Mesendoderm (in vitro differentiated cells): ENCODE measurements at regions not wholly inside any gene's neighbourhood (a gene's known extent, or its start where the extent isn't known, plus 50 kb on each side); places are given as distances from the start of the nearest gene placed in this dataset.

ENCODE experiments used
- DNase-seq: peaks from one replicate; pipeline ENCODE4 v3.0.0; 2013
- H2AK5ac ChIP-seq: 2 replicates; pipeline ENCODE4 v1.6.1; 2013; ENCODE audit warnings: low read length, inconsistent platforms
- H2BK120ac ChIP-seq: 2 replicates; pipeline ENCODE4 v1.6.1; 2013; ENCODE audit warnings: low read depth, mild to moderate bottlenecking, low read length, moderate library complexity, mixed read lengths
- H2BK15ac ChIP-seq: replicated peaks from 2 replicates; pipeline ENCODE4 v1.6.1; 2013; ENCODE audit warnings: low read depth, mild to moderate bottlenecking, moderate library complexity
- H2BK5ac ChIP-seq: 2 replicates; pipeline ENCODE4 v1.6.1; 2013; ENCODE audit warnings: low read length, inconsistent platforms
- H3K18ac ChIP-seq: 2 replicates; pipeline ENCODE4 v1.6.1; 2013; ENCODE audit warnings: mild to moderate bottlenecking, low read length, mixed read lengths
- H3K23ac ChIP-seq: one replicate; pipeline ENCODE4 v1.6.1; 2013; ENCODE audit warnings: low read length
- H3K27ac ChIP-seq: 2 replicates; pipeline ENCODE4 v1.5.1; 2013; ENCODE audit warnings: low read depth, mild to moderate bottlenecking, inconsistent platforms, low read length, moderate library complexity
- H3K27me3 ChIP-seq: 2 replicates; pipeline ENCODE4 v1.6.1; 2013; ENCODE audit warnings: low read length, control low read depth, mild to moderate bottlenecking, inconsistent platforms; ENCODE audit not compliant: insufficient read depth, poor library complexity
- H3K36me3 ChIP-seq: 2 replicates; pipeline ENCODE4 v1.6.1; 2013; ENCODE audit warnings: low read length, inconsistent platforms; ENCODE audit not compliant: control insufficient read depth, insufficient read depth
- H3K4ac ChIP-seq: one replicate; pipeline ENCODE4 v1.6.1; 2013; ENCODE audit warnings: low read depth, mild to moderate bottlenecking, low read length, moderate library complexity
- H3K4me1 ChIP-seq: 2 replicates; pipeline ENCODE4 v1.6.1; 2013; ENCODE audit warnings: low read depth, low read length, inconsistent platforms; ENCODE audit not compliant: control insufficient read depth
- H3K4me2 ChIP-seq: 2 replicates; pipeline ENCODE4 v1.6.1; 2013; ENCODE audit warnings: low read length
- H3K4me3 ChIP-seq: 2 replicates; pipeline ENCODE4 v1.5.1; 2013; ENCODE audit warnings: mild to moderate bottlenecking, low read length
- H3K56ac ChIP-seq: one replicate; pipeline ENCODE4 v1.6.1; 2013; ENCODE audit warnings: low read length
- H3K79me1 ChIP-seq: 2 replicates; pipeline ENCODE4 v1.6.1; 2013; ENCODE audit warnings: low read length, inconsistent platforms
- H3K79me2 ChIP-seq: 2 replicates; pipeline ENCODE4 v1.6.1; 2013; ENCODE audit warnings: mild to moderate bottlenecking, low read length; ENCODE audit not compliant: control insufficient read depth, insufficient read depth
- H3K9ac ChIP-seq: 2 replicates; pipeline ENCODE4 v1.6.1; 2013; ENCODE audit warnings: low read length, inconsistent platforms
- H4K5ac ChIP-seq: one replicate; pipeline ENCODE4 v1.6.1; 2013; ENCODE audit warnings: low read length
- H4K8ac ChIP-seq: one replicate; pipeline ENCODE4 v1.6.1; 2013; ENCODE audit warnings: low read depth, mild to moderate bottlenecking, control low read depth, low read length, moderate library complexity
- WGBS: extraction: QIAGEN DNeasy Blood & Tissue Kit; methylation state at CpG from one replicate; pipeline ENCODE4 v1.1.7; 2013; ENCODE audit warnings: low lambda C conversion rate, missing lambda C conversion rate; ENCODE audit not compliant: insufficient coverage; ENCODE audit errors: extremely low coverage; 5-methylcytosine and 5-hydroxymethylcytosine counted together

- Histone ChIP-seq H3K18ac (no peak overlapping the region), H3K4me2 (no peak overlapping the region), H3K4me3 (no peak overlapping the region), H2AK5ac (no peak overlapping the region), H3K27me3 (no peaks in the 10 kb centered on the region), H3K4me1 (no peaks in the 10 kb centered on the region), H2BK5ac (no peak overlapping the region), H2BK120ac (no peak overlapping the region), H3K9ac (no peak overlapping the region), H3K79me2 (no peaks in the 10 kb centered on the region), H3K56ac (no peak overlapping the region), H4K8ac (no peak overlapping the region), H3K79me1 (no peaks in the 10 kb centered on the region), H3K4ac (no peak overlapping the region), H2BK15ac (no peak overlapping the region), H3K23ac (no peak overlapping the region), H3K36me3 (no peaks in the 10 kb centered on the region), H3K27ac (no peak overlapping the region), H4K5ac (no peak overlapping the region)
- no CpG with 5 or more reads among the region's 2 CpGs for WGBS
- DNase-seq, result no peak
Observed at GRCh38 chr10:106226828-106227227, 937.7 kb downstream of the SORCS1 start.

GRCh38 chr10:106226142-106226541 is 938.4 kb downstream of the SORCS1 start:
- Histone ChIP-seq H3K4me1 (no peaks in the 10 kb centered on the region), H2BK120ac (no peak overlapping the region), H3K4me2 (no peak overlapping the region), H3K79me1 (no peaks in the 10 kb centered on the region), H3K79me2 (no peaks in the 10 kb centered on the region), H3K23ac (no peak overlapping the region), H3K27me3 (no peaks in the 10 kb centered on the region), H2BK15ac (no peak overlapping the region), H3K4ac (no peak overlapping the region), H2BK5ac (no peak overlapping the region), H4K8ac (no peak overlapping the region), H3K56ac (no peak overlapping the region), H4K5ac (no peak overlapping the region), H2AK5ac (no peak overlapping the region), H3K36me3 (no peaks in the 10 kb centered on the region), H3K27ac (no peak overlapping the region), H3K4me3 (no peak overlapping the region), H3K9ac (no peak overlapping the region), H3K18ac (no peak overlapping the region)
- no peak for DNase-seq
- no CpG with 5 or more reads among the region's 1 CpG for WGBS

- H3K4me3 ChIP-seq, result no peak overlapping the region
- H3K18ac ChIP-seq, result no peak overlapping the region
- no peak overlapping the region for H4K5ac ChIP-seq
- H3K23ac ChIP-seq, result no peak overlapping the region
- H3K9ac ChIP-seq, result no peak overlapping the region
- no peak overlapping the region for H3K4ac ChIP-seq
- H2BK15ac ChIP-seq, result no peak overlapping the region
- no peak overlapping the region for H3K56ac ChIP-seq
- no peak overlapping the region for H4K8ac ChIP-seq
- no peak overlapping the region for H2AK5ac ChIP-seq
- no peak overlapping the region for H3K4me2 ChIP-seq
- H3K27me3 ChIP-seq, result no peaks in the 10 kb centered on the region
- DNase-seq, result no peak
- H3K27ac ChIP-seq, result no peak overlapping the region
- H3K36me3 ChIP-seq, result no peaks in the 10 kb centered on the region
- H3K79me2 ChIP-seq, result no peaks in the 10 kb centered on the region
- no peaks in the 10 kb centered on the region for H3K4me1 ChIP-seq
- no peak overlapping the region for H2BK5ac ChIP-seq
- H2BK120ac ChIP-seq, result no peak overlapping the region
- no peaks in the 10 kb centered on the region for H3K79me1 ChIP-seq
- WGBS, result no CpG with 5 or more reads among the region's 1 CpG
Observed at GRCh38 chr10:106224676-106225075, 939.8 kb downstream of the SORCS1 start.

- H3K79me1 ChIP-seq, result no peaks in the 10 kb centered on the region
- no peak overlapping the region for H4K5ac ChIP-seq
- H4K8ac ChIP-seq, result no peak overlapping the region
- H3K9ac ChIP-seq, result no peak overlapping the region
- no peak overlapping the region for H3K18ac ChIP-seq
- H3K4me2 ChIP-seq, result no peak overlapping the region
- no peaks in the 10 kb centered on the region for H3K4me1 ChIP-seq
- WGBS, result no CpG with 5 or more reads among the region's 3 CpGs
- no peak overlapping the region for H3K23ac ChIP-seq
- no peak overlapping the region for H3K4me3 ChIP-seq
- no peak for DNase-seq
- H3K27ac ChIP-seq, result no peak overlapping the region
- H3K79me2 ChIP-seq, result no peaks in the 10 kb centered on the region
- H3K36me3 ChIP-seq, result no peaks in the 10 kb centered on the region
- H3K56ac ChIP-seq, result no peak overlapping the region
- no peak overlapping the region for H2BK5ac ChIP-seq
- H2AK5ac ChIP-seq, result no peak overlapping the region
- no peak overlapping the region for H2BK120ac ChIP-seq
- H3K4ac ChIP-seq, result no peak overlapping the region
- H2BK15ac ChIP-seq, result no peak overlapping the region
- no peaks in the 10 kb centered on the region for H3K27me3 ChIP-seq
Observed at GRCh38 chr10:106217627-106218026, 946.9 kb downstream of the SORCS1 start.

- H3K4me1 ChIP-seq, result no peaks in the 10 kb centered on the region
- no peak overlapping the region for H3K4me3 ChIP-seq
- no peak overlapping the region for H3K18ac ChIP-seq
- H4K8ac ChIP-seq, result no peak overlapping the region
- no peak overlapping the region for H2BK5ac ChIP-seq
- no peak overlapping the region for H3K27ac ChIP-seq
- no peaks in the 10 kb centered on the region for H3K36me3 ChIP-seq
- no peak overlapping the region for H2BK15ac ChIP-seq
- H3K27me3 ChIP-seq, result no peaks in the 10 kb centered on the region
- DNase-seq, result peak; percentile 81
- no peak overlapping the region for H3K4ac ChIP-seq
- WGBS, result no CpG with 5 or more reads among the region's 2 CpGs
- H3K4me2 ChIP-seq, result no peak overlapping the region
- H3K9ac ChIP-seq, result no peak overlapping the region
- H3K79me1 ChIP-seq, result no peaks in the 10 kb centered on the region
- H3K56ac ChIP-seq, result no peak overlapping the region
- no peaks in the 10 kb centered on the region for H3K79me2 ChIP-seq
- no peak overlapping the region for H4K5ac ChIP-seq
- H3K23ac ChIP-seq, result no peak overlapping the region
- no peak overlapping the region for H2BK120ac ChIP-seq
- H2AK5ac ChIP-seq, result no peak overlapping the region
Observed at GRCh38 chr10:106216085-106216484, 948.4 kb downstream of the SORCS1 start.

GRCh38 chr10:106214243-106214642 is 950.3 kb downstream of the SORCS1 start:
- Histone ChIP-seq H3K4me1 (no peaks in the 10 kb centered on the region), H3K9ac (no peak overlapping the region), H3K27ac (no peak overlapping the region), H3K27me3 (no peaks in the 10 kb centered on the region), H4K5ac (no peak overlapping the region), H2BK120ac (no peak overlapping the region), H2BK15ac (no peak overlapping the region), H3K79me2 (no peaks in the 10 kb centered on the region), H3K56ac (no peak overlapping the region), H3K4ac (no peak overlapping the region), H3K23ac (no peak overlapping the region), H3K18ac (no peak overlapping the region), H2AK5ac (no peak overlapping the region), H3K4me3 (no peak overlapping the region), H3K4me2 (no peak overlapping the region), H3K36me3 (no peaks in the 10 kb centered on the region), H3K79me1 (no peaks in the 10 kb centered on the region), H4K8ac (no peak overlapping the region), H2BK5ac (no peak overlapping the region)
- WGBS, result no CpG with 5 or more reads among the region's 2 CpGs
- no peak for DNase-seq
